ENCODE measurements at regions not wholly inside any gene's neighbourhood (a gene's known extent, or its start where the extent isn't known, plus 50 kb on each side); places are given as distances from the start of the nearest gene placed in this dataset.
"Not testable (repeated sequence)": the region's sequence is repeated elsewhere in the genome, so short reads cannot be mapped to it uniquely, and the experiment has no call there.

DNA sequence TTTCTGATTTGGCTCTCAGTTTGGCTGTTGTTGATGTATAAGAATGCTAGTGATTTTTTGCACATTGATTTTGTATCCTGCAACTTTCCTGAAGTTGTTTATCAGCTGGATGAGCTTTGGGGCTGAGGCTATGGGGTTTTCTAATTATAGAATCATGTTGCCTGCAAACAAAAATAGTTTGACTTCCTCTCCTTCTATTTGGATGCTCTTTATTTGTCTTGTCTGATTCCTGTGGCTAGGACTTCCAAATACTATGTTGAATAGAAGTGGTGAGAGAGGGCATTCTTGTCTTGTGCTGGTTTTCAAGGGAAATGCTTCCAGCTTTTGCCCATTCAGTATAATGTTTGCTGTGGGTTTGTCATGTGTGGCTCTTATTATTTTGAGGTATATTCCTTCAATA, 734.7 kb upstream of the FAM241A start:
- Histone ChIP-seq H3K27ac (ENCODE audit: low read depth, low read length) (no peak overlapping the region), H3K4me3 (ENCODE audit: low read depth in 1 of 2, low read length in 2 of 2) (no peak overlapping the region), H3K4me1 (ENCODE audit: insufficient read depth, low read length) (no peaks in the 10 kb centered on the region), H3K9me3 (ENCODE audit: low read length) (no peaks in the 10 kb centered on the region), H3K27me3 (ENCODE audit: control insufficient read depth in 1 of 2, insufficient read depth in 2 of 2, low read length in 2 of 2) (no peaks in the 10 kb centered on the region), H3K9ac (ENCODE audit: low read length) (no peak overlapping the region), H3K36me3 (ENCODE audit: insufficient read depth, low read length) (no peaks in the 10 kb centered on the region)

DNA sequence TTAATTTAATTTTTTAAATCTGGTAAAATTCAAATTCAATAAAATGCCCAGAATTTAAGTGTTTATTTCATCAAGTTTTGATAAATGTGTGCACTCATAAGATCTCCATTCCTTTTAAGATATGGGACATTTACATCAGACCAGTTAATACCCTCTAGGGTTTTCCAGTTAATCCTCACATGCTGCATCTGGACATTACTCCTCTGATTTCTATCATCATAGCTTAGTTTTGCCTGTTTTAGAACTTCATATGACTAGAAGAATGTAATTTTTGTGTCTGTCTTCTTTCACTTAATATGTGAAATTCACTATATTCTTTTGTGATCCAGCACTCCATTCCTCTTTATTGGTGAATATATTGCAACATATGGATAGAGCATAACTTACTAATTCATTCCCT, 727.7 kb upstream of the FAM241A start:
- Histone ChIP-seq H3K4me1 (ENCODE audit: insufficient read depth, low read length) (no peaks in the 10 kb centered on the region), H3K9ac (ENCODE audit: low read length) (no peak overlapping the region), H3K27ac (ENCODE audit: low read depth, low read length) (no peak overlapping the region), H3K4me3 (ENCODE audit: low read depth in 1 of 2, low read length in 2 of 2) (no peak overlapping the region), H3K27me3 (ENCODE audit: control insufficient read depth in 1 of 2, insufficient read depth in 2 of 2, low read length in 2 of 2) (no peaks in the 10 kb centered on the region), H3K9me3 (ENCODE audit: low read length) (no peaks in the 10 kb centered on the region), H3K36me3 (ENCODE audit: insufficient read depth, low read length) (no peaks in the 10 kb centered on the region)

DNA sequence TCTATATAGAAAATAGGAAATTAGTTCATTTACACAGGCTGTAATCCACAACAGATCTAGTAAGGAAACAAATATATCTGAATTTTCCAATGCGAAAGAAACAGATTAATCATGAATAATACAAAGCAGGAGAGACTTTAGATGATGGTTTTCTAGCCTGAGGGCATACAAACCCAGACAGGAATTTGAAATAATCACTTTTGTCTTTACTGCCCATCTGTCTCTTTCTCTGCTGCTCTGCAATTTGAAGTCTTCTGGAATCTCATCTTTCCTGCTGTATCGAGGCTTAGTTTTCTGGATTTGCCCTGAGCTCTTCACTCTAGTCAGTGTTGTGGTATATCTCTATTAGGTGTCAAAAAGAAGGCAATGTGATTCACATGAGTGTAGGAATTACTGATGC, 711.8 kb upstream of the FAM241A start:
- Histone ChIP-seq H3K36me3 (ENCODE audit: insufficient read depth, low read length) (no peaks in the 10 kb centered on the region), H3K9ac (ENCODE audit: low read length) (no peak overlapping the region), H3K9me3 (ENCODE audit: low read length) (no peaks in the 10 kb centered on the region), H3K4me1 (ENCODE audit: insufficient read depth, low read length) (no peaks in the 10 kb centered on the region), H3K4me3 (ENCODE audit: low read depth in 1 of 2, low read length in 2 of 2) (no peak overlapping the region), H3K27me3 (ENCODE audit: control insufficient read depth in 1 of 2, insufficient read depth in 2 of 2, low read length in 2 of 2) (no peaks in the 10 kb centered on the region), H3K27ac (ENCODE audit: low read depth, low read length) (no peak overlapping the region)

DNA sequence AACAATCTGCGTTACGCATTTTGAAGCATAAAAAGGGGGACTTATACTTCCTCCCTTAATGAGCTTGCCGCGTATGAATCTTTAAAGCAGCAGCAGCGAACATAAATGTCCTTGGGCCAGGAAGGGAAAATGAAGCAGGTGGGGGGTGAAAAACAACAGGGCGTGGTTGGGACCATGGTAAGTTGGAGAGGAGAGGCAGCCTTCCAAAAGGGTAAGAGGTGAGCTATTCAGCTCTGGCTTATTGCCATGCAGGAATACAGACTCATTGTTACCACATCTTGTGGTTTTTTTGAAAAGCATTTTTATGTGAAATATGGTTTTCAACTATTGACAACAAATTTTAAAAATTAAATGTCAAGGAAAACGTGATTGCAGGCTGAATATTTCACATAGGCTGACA, 710.7 kb upstream of the FAM241A start:
- H3K4me3 ChIP-seq (ENCODE audit: low read depth in 1 of 2, low read length in 2 of 2), result no peak overlapping the region
- H3K4me1 ChIP-seq (ENCODE audit: insufficient read depth, low read length), result no peaks in the 10 kb centered on the region
- H3K9ac ChIP-seq (ENCODE audit: low read length), result no peak overlapping the region
- no peaks in the 10 kb centered on the region for H3K9me3 ChIP-seq (ENCODE audit: low read length)
- H3K36me3 ChIP-seq (ENCODE audit: insufficient read depth, low read length), result no peaks in the 10 kb centered on the region
- no peaks in the 10 kb centered on the region for H3K27me3 ChIP-seq (ENCODE audit: control insufficient read depth in 1 of 2, insufficient read depth in 2 of 2, low read length in 2 of 2)
- H3K27ac ChIP-seq (ENCODE audit: low read depth, low read length), result no peak overlapping the region

DNA sequence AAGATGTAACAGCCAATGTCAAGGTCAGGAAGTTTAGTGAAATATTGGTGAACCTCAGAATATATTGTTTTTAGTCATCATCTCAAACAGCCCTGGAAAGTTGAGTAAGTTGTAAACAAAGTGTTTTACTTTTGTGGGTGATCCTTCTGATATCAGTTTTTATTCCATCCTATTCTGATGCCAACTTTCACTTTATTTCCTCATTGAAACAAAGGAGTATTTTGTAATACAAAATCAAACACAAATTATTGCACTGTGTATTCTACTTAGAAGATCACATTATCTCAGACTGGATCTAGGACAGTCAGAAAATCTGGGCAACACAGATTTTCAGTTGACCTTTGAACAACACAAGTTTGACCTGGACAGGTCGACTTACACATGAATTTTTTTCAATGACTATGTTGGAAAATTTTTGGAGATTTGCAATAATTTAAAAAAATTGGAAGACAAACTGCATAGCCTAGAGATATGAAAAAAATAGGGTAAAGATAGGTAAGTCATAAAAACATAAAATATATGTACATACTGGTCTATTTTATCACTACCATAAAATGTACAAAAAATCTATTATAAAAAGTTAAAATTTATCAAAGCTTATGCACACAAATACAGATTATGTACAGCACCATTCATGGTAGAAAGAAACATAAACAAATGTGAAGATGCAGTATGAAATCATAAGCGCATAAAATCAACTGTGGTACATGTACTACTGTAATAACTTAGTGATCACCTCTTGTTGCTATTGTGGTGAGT, 709.1 kb upstream of the FAM241A start:
- Histone ChIP-seq H3K27ac (ENCODE audit: low read depth, low read length) (no peak overlapping the region), H3K9me3 (ENCODE audit: low read length) (no peaks in the 10 kb centered on the region), H3K27me3 (ENCODE audit: control insufficient read depth in 1 of 2, insufficient read depth in 2 of 2, low read length in 2 of 2) (no peaks in the 10 kb centered on the region), H3K9ac (ENCODE audit: low read length) (no peak overlapping the region), H3K4me3 (ENCODE audit: low read depth in 1 of 2, low read length in 2 of 2) (no peak overlapping the region), H3K4me1 (ENCODE audit: insufficient read depth, low read length) (no peaks in the 10 kb centered on the region), H3K36me3 (ENCODE audit: insufficient read depth, low read length) (no peaks in the 10 kb centered on the region)

DNA sequence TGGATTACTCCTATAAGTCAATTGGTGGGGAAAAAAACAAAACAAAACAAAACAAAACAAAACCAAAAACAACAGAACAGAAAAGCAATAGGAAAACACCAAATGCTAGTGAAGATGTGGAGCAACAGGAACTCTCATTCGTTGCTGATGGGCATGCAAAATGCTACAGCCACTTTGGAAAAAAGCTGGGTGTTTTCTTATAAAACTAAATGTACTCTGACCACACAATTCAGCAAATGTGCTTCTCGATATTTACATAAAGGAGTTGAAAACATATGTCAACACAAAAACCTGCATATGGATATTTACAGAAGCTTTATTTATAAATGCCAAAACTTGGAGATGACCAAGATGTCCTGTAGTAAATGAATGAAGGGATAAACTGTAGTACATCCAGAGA, 703.6 kb upstream of the FAM241A start:
- Histone ChIP-seq H3K4me1 (ENCODE audit: insufficient read depth, low read length) (no peaks in the 10 kb centered on the region), H3K27ac (ENCODE audit: low read depth, low read length) (no peak overlapping the region), H3K9me3 (ENCODE audit: low read length) (no peaks in the 10 kb centered on the region), H3K36me3 (ENCODE audit: insufficient read depth, low read length) (no peaks in the 10 kb centered on the region), H3K4me3 (ENCODE audit: low read depth in 1 of 2, low read length in 2 of 2) (no peak overlapping the region), H3K27me3 (ENCODE audit: control insufficient read depth in 1 of 2, insufficient read depth in 2 of 2, low read length in 2 of 2) (no peaks in the 10 kb centered on the region), H3K9ac (ENCODE audit: low read length) (no peak overlapping the region)

DNA sequence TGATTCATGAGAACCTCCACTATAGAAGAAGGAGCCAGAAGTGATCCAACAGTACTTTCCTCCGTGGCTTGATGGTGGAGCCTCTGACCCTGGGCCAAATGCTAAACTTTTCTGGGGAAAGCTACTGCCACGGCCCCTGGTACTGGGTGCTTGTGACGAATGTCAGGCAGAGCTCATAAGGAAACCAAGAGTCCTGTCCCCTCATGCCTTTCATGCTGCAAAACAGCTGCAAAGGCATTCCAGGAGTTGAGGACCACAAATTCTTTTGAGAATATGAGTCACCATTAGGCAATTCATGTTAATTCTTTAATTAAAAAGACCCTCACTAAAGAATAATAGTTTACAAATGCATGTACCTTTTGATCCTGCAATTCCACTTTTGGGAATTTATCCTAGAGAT, 700.4 kb upstream of the FAM241A start:
- not testable (repeated sequence) for H3K9me3 ChIP-seq (ENCODE audit: low read length); H3K4me3 ChIP-seq (ENCODE audit: low read depth in 1 of 2, low read length in 2 of 2); H3K9ac ChIP-seq (ENCODE audit: low read length); H3K27ac ChIP-seq (ENCODE audit: low read depth, low read length); H3K36me3 ChIP-seq (ENCODE audit: insufficient read depth, low read length); H3K4me1 ChIP-seq (ENCODE audit: insufficient read depth, low read length); H3K27me3 ChIP-seq (ENCODE audit: control insufficient read depth in 1 of 2, insufficient read depth in 2 of 2, low read length in 2 of 2)

DNA sequence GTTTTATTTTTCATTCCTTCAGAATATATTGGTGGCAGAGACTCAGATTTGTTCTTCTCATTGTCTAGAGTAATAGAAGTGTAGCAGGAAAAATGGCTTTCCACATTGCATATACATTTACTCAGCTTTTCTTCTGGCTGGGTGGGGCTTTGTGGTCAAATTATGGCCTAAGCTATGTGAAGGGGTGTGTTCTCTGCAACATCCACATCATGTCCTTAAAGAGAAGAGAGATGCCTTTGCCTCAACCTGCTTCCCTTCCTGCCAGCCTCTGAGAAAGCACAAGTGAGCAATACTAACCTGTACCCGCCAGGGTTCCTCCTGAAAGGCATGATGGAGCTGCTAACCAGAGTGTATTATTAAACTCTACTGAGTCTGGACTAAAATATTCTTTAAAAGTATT, 695.6 kb upstream of the FAM241A start:
- Histone ChIP-seq H3K36me3 (ENCODE audit: insufficient read depth, low read length) (no peaks in the 10 kb centered on the region), H3K9me3 (ENCODE audit: low read length) (no peaks in the 10 kb centered on the region), H3K4me1 (ENCODE audit: insufficient read depth, low read length) (no peaks in the 10 kb centered on the region), H3K27ac (ENCODE audit: low read depth, low read length) (no peak overlapping the region), H3K4me3 (ENCODE audit: low read depth in 1 of 2, low read length in 2 of 2) (no peak overlapping the region), H3K27me3 (ENCODE audit: control insufficient read depth in 1 of 2, insufficient read depth in 2 of 2, low read length in 2 of 2) (no peaks in the 10 kb centered on the region), H3K9ac (ENCODE audit: low read length) (no peak overlapping the region)

DNA sequence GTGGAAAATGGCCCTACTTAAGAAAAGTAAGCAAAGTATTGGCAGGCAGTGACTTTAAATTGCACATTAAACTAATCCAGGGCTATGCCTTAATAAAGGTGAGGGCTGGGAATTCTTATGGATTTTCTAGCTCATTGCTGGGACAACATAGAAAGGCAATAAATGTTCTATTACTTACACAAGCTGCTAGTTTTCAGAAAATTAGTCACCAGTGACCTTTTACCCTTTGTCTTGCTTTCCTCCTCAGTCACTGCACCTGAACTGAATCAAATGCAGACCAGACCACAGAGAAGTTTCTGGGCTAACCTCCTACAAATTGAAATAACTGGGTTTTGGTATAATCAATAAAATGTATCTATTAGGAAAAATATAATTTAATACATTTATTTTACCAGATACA, 694.4 kb upstream of the FAM241A start:
- Histone ChIP-seq H3K4me3 (ENCODE audit: low read depth in 1 of 2, low read length in 2 of 2) (no peak overlapping the region), H3K36me3 (ENCODE audit: insufficient read depth, low read length) (no peaks in the 10 kb centered on the region), H3K4me1 (ENCODE audit: insufficient read depth, low read length) (no peaks in the 10 kb centered on the region)

DNA sequence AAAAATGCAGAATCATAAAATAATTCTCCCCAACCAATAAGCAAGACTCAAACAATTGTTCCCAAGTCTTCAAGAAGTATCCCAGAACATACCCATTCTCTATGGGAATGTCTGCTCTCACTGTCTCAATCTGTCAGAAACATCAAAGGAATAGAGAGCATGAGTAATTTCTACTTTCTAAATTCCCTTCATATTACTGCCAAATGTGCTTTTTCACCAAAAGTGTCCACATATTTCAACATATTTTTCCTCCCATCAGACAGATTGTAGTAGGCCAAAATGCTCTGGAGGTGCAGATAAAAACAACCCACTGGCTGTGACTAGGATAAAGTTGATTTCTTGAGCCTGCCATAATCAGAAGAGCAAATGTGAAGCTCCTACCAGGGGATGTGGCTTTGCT, 692.0 kb upstream of the FAM241A start:
- no peaks in the 10 kb centered on the region for H3K36me3 ChIP-seq (ENCODE audit: insufficient read depth, low read length)
- no peak overlapping the region for H3K27ac ChIP-seq (ENCODE audit: low read depth, low read length)
- H3K27me3 ChIP-seq (ENCODE audit: control insufficient read depth in 1 of 2, insufficient read depth in 2 of 2, low read length in 2 of 2), result no peaks in the 10 kb centered on the region
- H3K4me3 ChIP-seq (ENCODE audit: low read depth in 1 of 2, low read length in 2 of 2), result no peak overlapping the region
- H3K9ac ChIP-seq (ENCODE audit: low read length), result no peak overlapping the region
- no peaks in the 10 kb centered on the region for H3K4me1 ChIP-seq (ENCODE audit: insufficient read depth, low read length)
- H3K9me3 ChIP-seq (ENCODE audit: low read length), result no peaks in the 10 kb centered on the region

More for the DNA sequence above, 694.4 kb upstream of the FAM241A start:
- Histone ChIP-seq H3K9me3 (ENCODE audit: low read length) (no peaks in the 10 kb centered on the region), H3K27ac (ENCODE audit: low read depth, low read length) (no peak overlapping the region), H3K9ac (ENCODE audit: low read length) (no peak overlapping the region), H3K27me3 (ENCODE audit: control insufficient read depth in 1 of 2, insufficient read depth in 2 of 2, low read length in 2 of 2) (no peaks in the 10 kb centered on the region)

DNA sequence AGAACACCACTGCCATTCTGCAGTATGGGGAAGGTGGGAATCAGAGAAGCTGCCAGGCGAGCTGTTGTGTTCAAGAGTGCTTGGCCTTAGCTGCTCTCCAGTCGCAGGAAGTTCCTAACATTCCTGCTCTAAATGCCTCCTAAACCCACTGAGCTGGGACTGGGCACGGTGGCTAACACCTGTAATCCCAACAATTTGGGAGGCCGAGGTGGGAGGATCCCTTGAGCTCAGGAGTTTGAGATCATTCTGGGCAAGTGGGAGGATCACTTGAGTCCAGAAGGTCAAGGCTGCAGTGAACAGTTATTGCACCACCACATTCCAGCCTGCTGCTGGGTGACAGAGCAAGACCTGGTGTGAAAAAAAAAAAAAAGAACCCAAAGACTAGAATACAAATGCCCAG, 690.3 kb upstream of the FAM241A start:
- Histone ChIP-seq H3K27me3 (ENCODE audit: control insufficient read depth in 1 of 2, insufficient read depth in 2 of 2, low read length in 2 of 2) (no peaks in the 10 kb centered on the region), H3K4me3 (ENCODE audit: low read depth in 1 of 2, low read length in 2 of 2) (no peak overlapping the region), H3K4me1 (ENCODE audit: insufficient read depth, low read length) (no peaks in the 10 kb centered on the region), H3K27ac (ENCODE audit: low read depth, low read length) (no peak overlapping the region), H3K9ac (ENCODE audit: low read length) (no peak overlapping the region), H3K36me3 (ENCODE audit: insufficient read depth, low read length) (no peaks in the 10 kb centered on the region), H3K9me3 (ENCODE audit: low read length) (no peaks in the 10 kb centered on the region)

DNA sequence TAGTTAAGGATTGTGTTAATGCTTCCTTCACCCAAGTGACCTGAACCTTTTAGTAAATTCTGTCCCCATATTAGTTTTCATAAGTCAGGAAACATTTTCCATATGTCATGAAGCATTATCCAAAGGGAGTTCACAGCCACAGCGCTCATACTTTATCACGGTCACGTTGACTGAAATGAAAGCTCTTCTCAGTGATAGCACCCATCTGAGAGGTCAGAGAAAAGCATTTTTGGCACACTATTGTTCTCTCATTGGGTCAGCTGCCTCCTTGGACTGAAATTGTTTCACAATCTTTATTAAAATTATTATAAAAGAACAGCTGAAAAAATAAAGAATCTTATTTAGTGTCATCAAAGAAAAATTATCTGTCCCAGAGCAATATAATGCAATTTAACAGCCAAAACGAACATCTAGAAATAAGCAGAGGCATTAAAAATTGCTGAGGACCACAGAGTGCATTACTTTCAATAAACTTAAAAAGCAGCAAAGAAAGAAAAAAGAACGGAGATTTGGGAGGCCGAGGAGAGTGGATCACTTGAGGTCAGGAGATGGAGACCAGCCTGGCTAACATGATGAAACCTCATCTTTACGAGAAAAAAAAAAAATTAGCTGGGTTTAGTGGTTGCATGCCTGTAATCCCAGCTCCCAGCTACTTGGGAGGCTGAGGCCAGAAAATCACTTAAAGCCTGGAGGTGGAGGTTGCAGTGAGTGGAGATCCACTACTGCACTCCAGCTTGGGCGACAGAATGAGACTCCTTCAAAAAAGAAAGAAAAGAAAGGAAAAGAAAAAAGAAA, 680.8 kb upstream of the FAM241A start:
- no peaks in the 10 kb centered on the region for H3K36me3 ChIP-seq (ENCODE audit: insufficient read depth, low read length)
- no peak overlapping the region for H3K4me3 ChIP-seq (ENCODE audit: low read depth in 1 of 2, low read length in 2 of 2)
- H3K4me1 ChIP-seq (ENCODE audit: insufficient read depth, low read length), result no peaks in the 10 kb centered on the region
- no peaks in the 10 kb centered on the region for H3K9me3 ChIP-seq (ENCODE audit: low read length)
- no peak overlapping the region for H3K9ac ChIP-seq (ENCODE audit: low read length)
- no peak overlapping the region for H3K27ac ChIP-seq (ENCODE audit: low read depth, low read length)
- no peaks in the 10 kb centered on the region for H3K27me3 ChIP-seq (ENCODE audit: control insufficient read depth in 1 of 2, insufficient read depth in 2 of 2, low read length in 2 of 2)

All from muscle layer of colon (tissue), 2 donors.